HEK293 (cell line): ENCODE measurements at regions not wholly inside any gene's neighbourhood (a gene's known extent, or its start where the extent isn't known, plus 50 kb on each side); places are given as distances from the start of the nearest gene placed in this dataset.

Source experiments
- CTCF ChIA-PET: fragments of 350-600 bp; formaldehyde crosslinking; extraction: SDS; loops from one replicate; lab custom pipeline; 2021; ENCODE audit warnings: antibody characterized with exemption; lab: Yijun Ruan, JAX
- POLR2A ChIA-PET: fragments of 300-600 bp; formaldehyde crosslinking; extraction: SDS; loops from one replicate; lab custom pipeline; 2020; ENCODE audit warnings: antibody characterized with exemption, inconsistent platforms; lab: Yijun Ruan, JAX
- H3K27ac ChIP-seq: fragments of 200-500 bp; sonication (Bioruptor generic); 2 replicates; pipeline ENCODE4 v1.5.1; 2014; ENCODE audit warnings: low read depth, low read length, control low read depth, inconsistent platforms; ENCODE audit errors: extremely low read depth
- H3K36me3 ChIP-seq, 2 experiments: fragments of 200-500 bp in 1 of 2; sonication (Bioruptor generic) in 1 of 2; 1 replicate in 1 of 2; 2 replicates in 1 of 2; pipeline ENCODE4 v1.5.1; 2014 to 2017; ENCODE audit warnings: inconsistent platforms in 2 of 2, low read length in 2 of 2; ENCODE audit not compliant: control insufficient read depth in 2 of 2, insufficient read depth in 1 of 2
- H3K4me1 ChIP-seq: fragments of 200-500 bp; sonication (Bioruptor generic); 2 replicates; pipeline ENCODE4 v1.5.1; 2014; ENCODE audit warnings: mild to moderate bottlenecking, low read length, inconsistent platforms; ENCODE audit not compliant: control insufficient read depth, insufficient read depth
- H3K4me3 ChIP-seq: 2 replicates; pipeline ENCODE4 v1.5.1; 2011; ENCODE audit warnings: low read depth, mild to moderate bottlenecking, control low read depth, low read length, moderate library complexity
- H3K9me3 ChIP-seq: fragments of 200-500 bp; sonication (Bioruptor generic); 2 replicates; pipeline ENCODE4 v1.5.1; 2014; ENCODE audit warnings: low read depth, low read length, inconsistent platforms; ENCODE audit not compliant: control insufficient read depth, insufficient read depth
- AEBP2 ChIP-seq: fragments of 450-650 bp; formaldehyde crosslinking; IDR thresholded peaks from 2 replicates; pipeline ENCODE4 v1.5.1; 2016; ENCODE audit warnings: missing biosample characterization, missing genetic modification characterization, borderline replicate concordance
- INSM2 ChIP-seq: fragments of 450-650 bp; formaldehyde crosslinking; IDR thresholded peaks from 2 replicates; pipeline ENCODE4 v1.5.1; 2016; ENCODE audit warnings: missing biosample characterization, missing genetic modification characterization
- REPIN1 ChIP-seq: fragments of 450-650 bp; formaldehyde crosslinking; IDR thresholded peaks from 2 replicates; pipeline ENCODE4 v1.5.1; 2017; ENCODE audit warnings: missing biosample characterization, missing genetic modification characterization, low read depth
- ZBTB8A ChIP-seq: fragments of 450-650 bp; formaldehyde crosslinking; IDR thresholded peaks from 2 replicates; pipeline ENCODE4 v1.5.1; 2016; ENCODE audit warnings: missing biosample characterization, missing genetic modification characterization
- ZFHX2 ChIP-seq: fragments of 450-650 bp; formaldehyde crosslinking; conservative IDR thresholded peaks from 2 replicates; pipeline ENCODE4 v1.5.1; 2016; ENCODE audit warnings: missing biosample characterization, missing genetic modification characterization
- ZNF132 ChIP-seq: fragments of 450-650 bp; formaldehyde crosslinking; IDR thresholded peaks from 2 replicates; pipeline ENCODE4 v1.5.1; 2017; ENCODE audit warnings: missing biosample characterization, missing genetic modification characterization, borderline replicate concordance
- ZNF157 ChIP-seq: fragments of 450-650 bp; formaldehyde crosslinking; IDR thresholded peaks from 2 replicates; pipeline ENCODE4 v1.5.1; 2016; ENCODE audit warnings: missing biosample characterization, missing genetic modification characterization
- ZNF169 ChIP-seq: fragments of 450-650 bp; formaldehyde crosslinking; IDR thresholded peaks from 2 replicates; pipeline ENCODE4 v1.5.1; 2016; ENCODE audit warnings: missing biosample characterization, missing genetic modification characterization
- ZNF221 ChIP-seq: fragments of 450-650 bp; formaldehyde crosslinking; IDR thresholded peaks from 2 replicates; pipeline ENCODE4 v1.5.1; 2017; ENCODE audit warnings: missing biosample characterization, missing genetic modification characterization, borderline replicate concordance
- ZNF24 ChIP-seq: fragments of 450-650 bp; formaldehyde crosslinking; IDR thresholded peaks from 2 replicates; pipeline ENCODE4 v1.5.1; 2016; ENCODE audit warnings: missing biosample characterization, missing genetic modification characterization
- ZNF274 ChIP-seq, 2 experiments: fragments of 200-500 bp in 1 of 2; fragments of 450-650 bp in 1 of 2; sonication (Bioruptor generic) in 1 of 2; formaldehyde crosslinking in 1 of 2; IDR thresholded peaks; 2 replicates each; pipeline versions ENCODE4 v1.5.1 to v1.6.1; 2014 to 2016; ENCODE audit warnings: borderline replicate concordance in 1 of 2, inconsistent platforms in 1 of 2, low read length in 1 of 2, missing biosample characterization in 1 of 2, missing genetic modification characterization in 1 of 2
- ZNF311 ChIP-seq: fragments of 450-650 bp; formaldehyde crosslinking; IDR thresholded peaks from 2 replicates; pipeline ENCODE4 v1.5.1; 2017; ENCODE audit warnings: missing biosample characterization, missing genetic modification characterization, borderline replicate concordance
- ZNF362 ChIP-seq: fragments of 450-650 bp; formaldehyde crosslinking; IDR thresholded peaks from 2 replicates; pipeline ENCODE4 v1.5.1; 2016; ENCODE audit warnings: missing biosample characterization, missing genetic modification characterization
- ZNF510 ChIP-seq: fragments of 450-650 bp; formaldehyde crosslinking; IDR thresholded peaks from 2 replicates; pipeline ENCODE4 v1.5.1; 2018; ENCODE audit warnings: mild to moderate bottlenecking, missing genetic modification characterization, missing biosample characterization; ENCODE audit not compliant: insufficient replicate concordance
- ZNF518A ChIP-seq: fragments of 450-650 bp; formaldehyde crosslinking; conservative IDR thresholded peaks from 2 replicates; pipeline ENCODE4 v1.5.1; 2016; ENCODE audit warnings: low read depth, missing biosample characterization, missing genetic modification characterization
- ZNF596 ChIP-seq: fragments of 450-650 bp; IDR thresholded peaks from 2 replicates; pipeline ENCODE4 v1.5.0; 2018; ENCODE audit warnings: missing biosample characterization, mild to moderate bottlenecking, missing genetic modification characterization, moderate library complexity
- ZNF639 ChIP-seq: fragments of 450-650 bp; formaldehyde crosslinking; IDR thresholded peaks from 2 replicates; pipeline ENCODE4 v1.5.1; 2016; ENCODE audit warnings: missing biosample characterization, missing genetic modification characterization

GRCh38 chr2:163269374-163270021 lies 430.9 kb upstream of the KCNH7 start (continued):
- TF ChIP-seq ZNF518A (tag by site-specific recombination), result no peak

GRCh38 chr2:163266772-163267171 lies 428.2 kb upstream of the KCNH7 start:
- POLR2A ChIA-PET, result no interaction called here
- Histone ChIP-seq H3K36me3 (no peaks in the 10 kb centered on the region), H3K9me3 (no peaks in the 10 kb centered on the region), H3K4me3 (no peak overlapping the region), H3K4me1 (no peaks in the 10 kb centered on the region), H3K27ac (no peak overlapping the region)
- CTCF ChIA-PET, result no interaction called here
- no peak for TF ChIP-seq ZNF132
- no peak for TF ChIP-seq ZBTB8A (tag by site-specific recombination)

- no peaks in the 10 kb centered on the region for H3K36me3 ChIP-seq
- ChIA-PET POLR2A (no interaction called here), CTCF (no interaction called here)
- no peak overlapping the region for H3K4me3 ChIP-seq
- H3K4me1 ChIP-seq, result no peaks in the 10 kb centered on the region
- no peaks in the 10 kb centered on the region for H3K9me3 ChIP-seq
- no peak overlapping the region for H3K27ac ChIP-seq
- TF ChIP-seq ZNF596 (tag by site-specific recombination), result no peak
- TF ChIP-seq ZNF510 (tag by site-specific recombination), result no peak
- no peak for TF ChIP-seq REPIN1 (tag by site-specific recombination)
- no peak for TF ChIP-seq ZNF639
- TF ChIP-seq ZNF362 (tag by site-specific recombination), result no peak
- TF ChIP-seq ZNF157 (tag by site-specific recombination), result no peak
- TF ChIP-seq ZNF169 (tag by site-specific recombination), result no peak
- no peak for TF ChIP-seq ZFHX2 (tag by site-specific recombination)
- TF ChIP-seq ZNF221 (tag by site-specific recombination), result no peak
- TF ChIP-seq ZNF311 (tag by site-specific recombination), result no peak
- TF ChIP-seq ZNF24, result no peak
- TF ChIP-seq AEBP2 (tag by site-specific recombination), result no peak
- TF ChIP-seq ZNF274 (IDR thresholded peaks at IDR 0.05; ENCODE audit: low read length), result no peak
- no peak for TF ChIP-seq ZNF274 (tag by site-specific recombination; IDR thresholded peaks at IDR 0.05; ENCODE audit: borderline replicate concordance)
- TF ChIP-seq INSM2 (tag by site-specific recombination), result no peak
- TF ChIP-seq, all 188 proteins: peak for 0
Measured at GRCh38 chr2:163265562-163265961, 427.0 kb upstream of the KCNH7 start.
